Effector CD8-positive, alpha-beta T cell (primary cell): ENCODE measurements at regions not wholly inside any gene's neighbourhood (a gene's known extent, or its start where the extent isn't known, plus 50 kb on each side); places are given as distances from the start of the nearest gene placed in this dataset.

Source experiments
- DNase-seq: peaks from one replicate; lab custom pipeline; 2025; lab: John Stamatoyannopoulos, UW

DNA sequence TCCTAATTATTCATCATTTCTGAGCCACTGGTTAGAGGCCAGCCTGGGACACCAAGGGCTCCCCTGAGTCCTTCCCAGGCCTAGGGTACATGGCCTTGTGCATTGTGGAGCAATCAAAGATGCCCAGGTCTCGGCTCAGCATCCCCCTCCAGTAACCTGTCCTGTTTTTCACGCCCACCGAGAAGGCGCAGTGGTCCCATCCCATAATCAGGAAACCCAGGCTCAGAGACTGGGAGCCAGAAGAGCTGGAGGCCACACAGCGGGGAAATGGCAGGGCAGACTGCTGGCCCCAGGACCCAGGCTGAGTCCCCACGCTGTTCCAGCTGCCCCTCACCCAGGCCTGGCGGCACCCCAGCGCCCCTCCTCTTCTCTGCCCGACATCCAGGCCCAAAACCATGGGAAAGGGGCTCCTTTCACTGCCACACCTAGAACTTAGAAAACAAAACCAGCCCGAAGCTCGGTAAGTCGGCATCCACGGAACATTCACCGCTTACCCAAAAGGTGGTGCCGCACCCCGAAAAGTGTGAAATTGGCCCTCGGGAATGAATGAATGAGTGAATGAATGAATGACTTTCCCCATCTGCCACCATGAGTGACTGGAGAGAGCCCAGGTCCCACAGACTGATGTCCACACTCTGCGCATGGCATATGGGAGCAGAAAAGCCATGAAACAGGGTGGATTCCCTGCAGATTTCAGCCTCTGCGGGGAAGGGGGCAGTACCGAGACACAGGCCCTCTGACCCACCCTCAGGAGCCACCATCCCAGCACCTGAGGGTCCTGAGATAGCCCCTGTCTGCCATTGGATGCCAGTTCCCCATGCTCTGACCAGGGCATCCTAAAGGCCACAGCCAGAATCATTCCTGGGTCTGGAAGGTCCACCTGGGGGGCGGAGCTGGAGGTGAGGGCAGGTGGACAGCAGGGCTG, 132.5 kb downstream of the OLFM1 start:
- DNase-seq = no peak

DNA sequence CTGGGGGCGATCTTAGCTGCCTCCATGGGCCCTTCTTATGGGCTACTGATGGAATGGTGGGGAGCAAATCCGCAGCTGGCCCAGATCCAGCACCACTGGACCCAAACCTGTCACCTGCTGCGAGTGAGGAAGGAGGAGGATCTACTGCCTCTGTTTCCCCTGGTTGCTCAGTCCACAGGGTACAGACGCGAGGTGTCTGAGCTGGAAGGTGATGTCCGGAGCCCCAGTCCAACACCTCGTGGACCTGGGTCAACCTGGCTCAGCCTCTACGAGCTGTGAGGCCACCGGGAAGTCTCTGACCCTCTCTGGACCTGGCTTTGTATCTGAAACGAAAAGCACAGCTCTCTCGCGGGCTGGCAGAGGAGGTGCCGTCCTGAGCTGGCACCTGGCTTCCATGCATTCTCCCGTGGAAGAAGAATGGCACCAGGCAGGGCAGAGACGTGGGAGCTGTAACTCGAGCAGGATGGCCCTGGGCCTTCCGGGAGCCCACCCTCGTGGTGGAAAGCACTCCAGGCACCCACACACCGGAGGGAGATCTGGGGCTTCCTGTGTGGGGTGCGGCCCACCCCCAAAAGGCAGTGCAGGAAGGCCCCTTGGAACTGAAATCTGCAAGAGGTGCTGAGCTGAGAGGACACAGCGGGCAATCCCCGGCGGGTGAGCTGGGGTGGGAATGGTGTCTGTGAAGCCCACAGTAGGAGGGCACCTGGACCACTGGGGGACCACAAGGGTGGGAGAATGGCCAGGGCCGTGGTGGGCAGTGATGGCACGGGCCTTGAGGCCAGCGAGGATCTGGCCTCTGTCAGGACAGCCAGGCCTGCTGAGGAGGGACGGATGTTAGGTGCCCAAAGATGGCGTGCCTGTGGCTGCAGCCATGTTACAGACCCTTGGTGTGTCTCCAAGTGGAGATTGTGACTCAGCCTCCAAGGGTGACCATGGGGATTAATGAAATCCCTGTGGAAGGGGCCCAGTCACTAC, 133.4 kb downstream of the OLFM1 start:
- DNase-seq = no peak

DNA sequence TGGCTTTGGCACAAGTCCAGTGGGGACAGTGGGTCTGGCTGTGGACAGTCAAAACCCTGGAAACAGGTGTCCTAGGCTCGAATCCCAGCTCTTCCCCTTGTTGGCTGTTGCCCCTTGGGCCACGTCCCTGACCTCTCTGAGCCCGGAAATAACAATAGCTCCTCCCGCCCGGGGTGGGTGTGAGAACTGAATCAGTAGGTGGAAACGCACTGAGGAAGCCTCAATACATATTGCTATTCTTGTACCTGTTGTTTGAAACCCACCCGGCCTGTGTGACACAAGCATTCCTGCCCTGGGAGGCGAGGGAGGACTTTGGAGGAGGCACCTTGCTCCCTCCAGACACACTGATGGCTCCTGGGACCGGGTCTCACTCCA, 134.1 kb downstream of the OLFM1 start:
- DNase-seq = no peak

DNA sequence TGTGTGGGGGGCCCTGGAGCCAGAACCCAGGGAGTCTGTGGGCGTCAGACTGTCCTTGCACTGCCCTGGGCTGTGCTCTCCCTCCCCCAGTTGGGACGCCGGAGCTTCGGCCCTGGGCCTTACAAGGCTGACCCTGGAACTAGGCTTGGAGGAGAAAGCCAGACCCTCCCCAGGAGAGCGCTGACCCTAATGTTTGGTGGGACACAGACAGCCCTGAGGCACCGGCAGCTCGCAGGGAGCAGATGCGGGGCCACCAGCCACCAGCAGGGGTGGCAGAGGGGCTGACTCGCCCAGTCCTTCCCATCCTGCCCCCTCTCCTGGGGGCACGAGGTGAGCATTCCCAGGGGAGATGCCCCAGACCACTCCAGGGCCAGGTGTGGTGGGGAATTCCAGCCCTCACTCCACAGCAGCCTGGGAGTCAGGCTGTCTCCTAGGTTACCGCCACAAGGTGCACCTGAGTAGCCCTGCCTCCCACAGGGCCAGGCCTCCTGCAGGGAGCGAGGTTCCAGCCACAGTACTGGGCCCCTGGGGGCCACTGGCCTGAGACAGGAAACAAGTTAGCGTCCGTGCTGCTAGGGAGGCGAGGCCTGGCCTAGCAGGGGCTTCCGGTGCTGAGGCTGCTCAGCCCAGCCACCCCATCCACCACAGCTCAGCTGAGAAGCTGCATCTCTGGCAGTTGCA, 134.6 kb downstream of the OLFM1 start:
- no peak for DNase-seq

DNA sequence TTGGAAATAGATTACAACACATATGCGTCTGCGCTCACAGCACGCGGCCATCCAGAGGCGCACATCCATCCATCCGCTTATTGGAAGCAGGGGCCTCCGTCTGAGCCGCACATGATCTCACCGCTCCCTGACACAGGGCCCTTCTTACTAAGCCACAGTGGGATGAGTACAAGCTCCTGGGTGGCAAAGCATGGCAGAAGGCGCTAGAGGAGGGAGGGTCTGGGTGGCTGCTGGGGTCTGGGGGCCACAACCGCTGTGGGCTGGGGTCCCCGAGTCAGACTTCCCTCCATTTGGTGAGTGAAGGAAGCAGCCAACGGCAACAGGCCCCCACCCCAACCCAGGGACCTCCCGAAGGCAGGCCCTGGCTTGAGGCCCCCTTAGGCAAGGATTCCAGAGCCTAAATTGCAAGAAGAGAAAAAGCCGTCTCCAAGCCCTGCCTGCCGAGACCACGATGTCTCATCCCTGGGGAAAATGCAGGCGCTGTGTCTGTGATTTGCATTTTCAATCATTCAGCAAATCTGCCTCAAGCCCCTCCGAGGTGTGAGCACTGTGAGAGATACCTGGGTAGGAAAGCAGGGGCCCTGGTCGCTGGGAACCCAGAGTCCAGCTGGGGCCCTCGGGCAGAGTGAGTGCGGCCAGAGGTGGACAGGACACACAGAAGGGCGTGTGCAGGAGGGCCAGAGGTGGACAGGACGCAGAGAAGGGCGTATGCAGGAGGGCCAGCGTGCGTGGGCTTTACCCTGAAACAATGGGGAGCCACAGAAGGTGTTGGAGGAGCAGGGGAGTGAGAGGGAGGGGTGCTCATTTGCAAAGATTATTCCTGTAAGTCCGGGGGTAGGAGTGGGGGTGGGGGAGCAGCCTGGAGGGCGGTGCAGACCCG, 135.7 kb downstream of the OLFM1 start:
- DNase-seq = no peak

DNA sequence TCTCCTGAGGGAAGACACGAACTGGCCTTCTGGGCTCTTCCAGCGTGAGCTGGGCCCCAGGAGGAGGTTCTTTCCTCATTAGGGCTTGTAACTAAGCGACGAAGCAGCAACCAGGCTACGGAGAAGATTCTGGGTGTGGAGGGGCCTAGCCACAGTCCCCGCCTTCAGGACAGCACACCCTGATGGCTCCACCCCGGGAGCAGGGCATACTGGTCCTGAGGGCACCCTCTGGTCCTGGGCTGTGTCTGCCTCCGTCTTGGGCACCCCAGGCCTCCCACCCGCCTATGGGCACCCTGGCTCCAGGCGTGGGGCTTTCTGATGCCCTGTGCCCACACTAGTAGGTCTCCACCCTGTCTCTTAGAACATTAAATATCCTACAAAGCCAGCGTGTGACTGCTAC, 136.4 kb downstream of the OLFM1 start:
- DNase-seq = no peak

DNA sequence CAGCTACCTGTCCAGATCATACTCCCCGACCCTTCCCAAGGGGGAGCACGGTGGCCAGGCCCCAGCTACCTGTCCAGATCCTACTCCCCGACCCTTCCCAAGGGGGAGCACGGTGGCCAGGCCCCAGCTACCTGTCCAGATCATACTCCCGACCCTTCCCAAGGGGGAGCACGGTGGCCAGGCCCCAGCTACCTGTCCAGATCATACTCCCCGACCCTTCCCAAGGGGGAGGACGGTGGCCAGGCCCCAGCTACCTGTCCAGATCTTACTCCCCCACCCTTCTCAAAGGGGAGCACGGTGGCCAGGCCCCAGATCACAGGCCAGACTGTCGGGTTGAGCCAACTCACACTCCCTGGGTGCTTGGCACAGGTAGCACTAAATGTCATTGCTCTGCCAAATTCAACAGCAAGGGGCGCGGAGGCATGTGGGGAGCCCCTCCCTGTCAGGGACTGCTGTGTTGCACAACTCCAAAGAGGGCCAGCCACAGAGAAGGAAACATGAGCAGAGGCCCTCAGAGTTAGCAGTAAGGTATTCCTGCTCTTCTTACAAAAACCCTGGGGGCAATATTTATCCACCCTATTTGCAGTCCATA, 136.9 kb downstream of the OLFM1 start:
- DNase-seq = no peak

DNA sequence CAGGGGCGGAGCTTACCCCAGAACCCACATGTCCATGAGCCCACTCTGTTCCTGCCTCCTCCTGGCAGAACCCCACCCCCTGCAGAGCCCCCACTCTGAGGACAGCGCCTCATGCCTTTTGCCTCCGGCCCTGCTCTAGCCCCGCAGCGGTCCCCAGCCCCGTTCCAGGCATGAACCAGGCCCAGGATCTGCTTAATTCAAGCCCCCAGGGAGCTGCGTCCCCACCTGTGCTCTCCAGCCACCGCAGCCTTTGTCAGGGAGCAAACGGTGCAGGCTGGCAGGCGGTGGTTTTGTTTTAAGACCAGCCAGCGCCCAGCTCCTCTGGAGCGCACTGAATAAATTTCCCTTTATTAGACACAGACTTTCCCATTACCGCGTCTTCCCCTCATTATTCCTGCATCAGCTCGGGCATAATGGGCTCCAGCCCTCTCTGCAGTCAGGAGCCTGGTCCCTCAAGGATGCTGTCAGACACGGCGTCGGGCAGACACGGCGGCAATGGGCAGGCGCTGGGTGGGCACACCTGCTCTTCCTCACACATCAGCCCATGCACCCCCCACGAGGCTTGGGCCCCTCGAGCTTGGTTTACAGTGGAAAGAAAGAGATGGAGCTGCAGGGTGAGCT, 137.6 kb downstream of the OLFM1 start:
- DNase-seq = no peak

DNA sequence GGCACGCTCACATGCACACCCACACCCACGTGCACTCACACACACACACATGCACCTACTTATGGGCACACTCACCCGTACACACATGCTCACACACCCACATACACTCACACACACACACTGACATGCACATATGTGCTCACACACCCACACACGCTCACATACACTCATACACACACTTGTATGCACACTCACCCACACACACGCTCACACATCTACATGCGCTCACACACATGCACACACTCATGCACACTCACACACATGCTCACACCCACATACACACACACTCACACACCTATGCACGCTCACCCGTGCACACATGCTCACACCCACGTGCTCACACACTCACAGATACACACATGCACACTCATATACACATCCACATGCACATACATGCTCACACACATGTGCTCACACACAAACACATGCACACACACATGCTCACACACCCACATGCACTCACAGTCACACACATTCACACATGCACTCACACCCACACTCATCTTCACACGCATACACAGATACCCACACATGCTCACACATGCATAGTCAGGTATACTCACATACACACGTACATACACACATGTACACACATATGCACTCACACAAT, 138.3 kb downstream of the OLFM1 start:
- no peak for DNase-seq

DNA sequence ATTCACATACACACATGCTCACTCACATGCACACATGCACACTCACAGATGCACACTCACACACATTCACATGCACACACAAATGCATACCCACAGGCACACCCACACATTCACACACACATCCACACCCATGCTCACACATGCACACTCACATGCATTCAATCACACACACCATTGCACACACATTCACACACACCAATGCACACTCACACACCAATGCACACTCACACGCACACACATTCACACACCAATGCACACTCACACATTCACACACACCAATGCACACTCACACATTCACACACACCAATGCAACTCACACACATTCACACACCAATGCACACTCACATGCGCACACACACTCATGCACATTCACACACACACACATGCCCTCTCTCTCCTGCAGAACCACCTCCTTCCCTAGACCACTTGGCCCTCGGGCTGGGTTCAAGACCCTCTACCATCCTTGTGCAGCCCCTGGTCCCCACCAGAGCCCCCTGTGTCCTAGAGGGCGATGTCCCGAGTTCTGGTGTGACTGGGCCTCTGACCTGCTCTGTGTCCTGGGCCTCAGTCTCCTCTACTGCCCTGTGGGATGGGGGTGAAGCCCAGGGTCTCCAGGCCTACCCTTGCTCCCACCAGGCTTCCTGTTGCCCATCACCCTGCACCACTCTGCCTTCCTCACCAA, 139.0 kb downstream of the OLFM1 start:
- DNase-seq = no peak

DNA sequence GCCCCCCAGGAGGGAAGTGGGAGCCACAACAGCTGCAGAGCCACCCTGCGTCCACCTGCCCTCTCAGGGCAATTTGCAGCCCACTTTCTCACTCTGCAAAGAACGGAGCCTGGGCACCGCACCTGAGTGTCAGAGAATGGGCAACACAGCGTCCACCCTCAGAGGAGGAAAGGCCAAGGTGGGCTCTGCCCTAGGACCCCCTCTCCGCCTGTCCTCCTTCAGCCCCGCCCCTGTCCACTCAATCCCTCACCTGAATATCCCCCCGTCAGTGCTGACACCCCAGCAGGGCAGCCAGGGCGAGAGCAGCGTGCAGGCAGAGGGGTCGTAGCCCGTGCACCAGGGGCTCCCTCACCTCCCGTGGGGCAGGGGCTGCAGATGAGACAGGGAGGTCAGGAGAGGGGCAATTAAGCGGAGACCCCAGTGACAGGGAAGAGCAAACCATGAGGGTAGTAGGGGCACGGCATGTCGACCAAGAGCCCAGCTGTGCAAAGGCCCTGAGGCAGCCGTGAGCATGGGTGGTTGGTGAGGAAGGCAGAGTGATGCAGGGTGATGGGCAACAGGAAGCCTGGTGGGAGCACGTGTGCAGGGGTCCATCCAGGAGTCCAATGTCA, 140.3 kb downstream of the OLFM1 start:
- no peak for DNase-seq

DNA sequence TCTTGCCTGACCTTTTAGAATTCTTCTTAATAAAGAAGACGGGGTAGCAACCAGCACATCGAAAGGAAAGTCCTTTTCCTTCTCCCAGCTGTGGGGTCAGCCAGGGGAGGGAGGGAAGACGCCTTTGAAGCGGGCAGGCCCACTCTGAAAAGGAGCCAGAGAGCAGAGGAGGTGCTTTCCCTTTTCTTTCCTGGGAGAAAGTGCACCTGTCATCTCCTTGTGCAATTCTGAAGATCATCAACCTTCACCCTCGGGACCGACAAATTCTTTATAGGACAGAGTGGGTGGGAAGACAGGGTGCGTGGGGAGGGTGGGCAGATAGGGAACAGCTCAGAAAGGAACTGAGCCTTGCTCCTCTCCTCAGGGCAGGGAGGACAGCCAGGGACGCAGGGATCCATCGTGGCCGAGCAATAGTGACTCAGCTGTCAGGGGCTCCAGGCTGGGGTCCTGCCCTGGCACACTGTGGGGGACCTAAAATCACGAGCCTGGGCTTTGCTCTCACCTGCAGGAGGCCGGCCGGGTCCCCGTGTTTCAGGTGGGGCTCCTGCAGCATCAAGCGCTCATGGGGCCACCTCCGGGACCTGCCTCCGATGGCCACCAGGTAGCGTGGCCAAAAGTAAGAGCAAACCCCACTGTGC, 141.0 kb downstream of the OLFM1 start:
- no peak for DNase-seq

DNA sequence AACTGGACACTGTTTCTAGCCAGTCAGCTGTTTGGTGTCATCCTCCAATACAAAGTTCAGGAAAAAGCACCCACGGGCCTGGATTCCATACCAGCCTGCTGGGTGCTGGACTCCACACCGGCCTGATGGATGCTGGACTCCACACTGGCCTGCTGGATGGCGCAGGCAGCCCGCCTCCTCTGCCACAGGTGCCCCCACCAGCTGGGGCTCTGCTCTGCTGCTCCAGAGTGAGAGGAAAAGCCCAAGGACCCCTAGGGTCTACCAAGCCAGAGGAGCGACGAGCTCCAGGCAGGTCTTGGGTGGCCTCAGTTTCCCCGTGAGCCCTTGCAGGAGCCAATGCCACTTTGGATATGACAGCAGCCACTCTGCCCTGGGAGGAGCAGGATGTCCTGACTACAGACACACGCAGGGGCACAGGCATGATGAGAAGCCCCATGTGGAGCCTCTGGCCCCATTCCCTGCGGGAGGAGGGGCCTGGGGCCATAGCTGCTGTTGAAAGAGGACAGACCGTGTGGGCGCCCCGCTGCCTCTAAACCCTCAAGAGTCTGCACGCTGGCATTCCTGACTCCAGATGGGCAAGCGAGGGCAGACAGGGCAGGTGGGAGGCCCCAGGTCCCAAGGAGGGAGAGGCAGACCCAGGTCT, 141.6 kb downstream of the OLFM1 start:
- no peak for DNase-seq

DNA sequence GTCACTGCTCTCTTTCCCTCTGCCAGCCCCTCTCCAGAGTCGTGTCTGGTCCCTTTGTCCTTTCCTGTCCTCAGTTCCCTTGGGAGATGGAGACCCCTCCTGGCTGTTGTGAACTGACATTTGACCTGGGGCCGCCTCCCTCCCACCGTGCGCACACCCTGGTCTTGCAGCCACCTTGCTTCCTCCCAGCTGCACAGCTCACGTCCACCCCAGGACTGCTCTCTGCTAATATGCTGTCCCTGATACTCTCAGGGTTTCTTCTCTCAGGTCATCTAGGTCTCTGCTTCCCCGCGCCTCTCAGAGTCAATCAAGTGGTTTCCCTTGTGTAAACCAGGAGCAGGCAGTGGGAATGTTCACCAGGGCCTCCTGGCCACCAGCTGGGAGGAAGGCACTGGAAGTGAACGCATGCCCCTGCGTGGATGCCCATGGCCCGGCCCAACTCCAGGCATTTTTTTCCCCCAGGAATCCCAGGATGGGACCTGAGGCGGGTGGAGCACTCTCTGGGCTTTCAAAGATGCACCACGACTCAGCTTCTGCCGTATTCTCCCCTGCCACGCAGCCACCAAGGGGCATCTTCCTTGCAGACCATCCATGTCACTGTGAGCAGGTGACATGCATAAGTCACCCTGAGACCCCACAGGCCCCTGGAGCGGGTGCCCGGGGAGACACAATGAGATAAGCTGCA, 142.4 kb downstream of the OLFM1 start:
- DNase-seq = no peak

DNA sequence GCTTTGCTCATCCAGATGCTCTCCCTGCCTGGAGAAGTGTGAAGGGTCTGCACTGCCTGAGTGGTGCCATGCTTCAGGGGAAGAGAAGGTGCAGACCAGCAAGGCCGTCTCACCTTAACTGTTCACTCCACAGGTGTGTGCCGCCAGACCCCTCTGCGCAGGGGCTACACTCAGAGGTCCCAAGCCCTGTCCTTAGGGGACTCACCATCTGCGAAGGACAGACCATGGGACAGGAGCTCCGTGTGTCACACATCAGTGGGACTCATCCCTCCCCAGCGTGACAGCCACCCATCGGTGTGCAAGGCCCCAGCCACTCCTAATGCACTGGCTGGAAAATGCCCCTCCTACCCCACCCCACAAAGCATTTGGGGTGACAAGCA, 142.9 kb downstream of the OLFM1 start:
- DNase-seq = no peak

DNA sequence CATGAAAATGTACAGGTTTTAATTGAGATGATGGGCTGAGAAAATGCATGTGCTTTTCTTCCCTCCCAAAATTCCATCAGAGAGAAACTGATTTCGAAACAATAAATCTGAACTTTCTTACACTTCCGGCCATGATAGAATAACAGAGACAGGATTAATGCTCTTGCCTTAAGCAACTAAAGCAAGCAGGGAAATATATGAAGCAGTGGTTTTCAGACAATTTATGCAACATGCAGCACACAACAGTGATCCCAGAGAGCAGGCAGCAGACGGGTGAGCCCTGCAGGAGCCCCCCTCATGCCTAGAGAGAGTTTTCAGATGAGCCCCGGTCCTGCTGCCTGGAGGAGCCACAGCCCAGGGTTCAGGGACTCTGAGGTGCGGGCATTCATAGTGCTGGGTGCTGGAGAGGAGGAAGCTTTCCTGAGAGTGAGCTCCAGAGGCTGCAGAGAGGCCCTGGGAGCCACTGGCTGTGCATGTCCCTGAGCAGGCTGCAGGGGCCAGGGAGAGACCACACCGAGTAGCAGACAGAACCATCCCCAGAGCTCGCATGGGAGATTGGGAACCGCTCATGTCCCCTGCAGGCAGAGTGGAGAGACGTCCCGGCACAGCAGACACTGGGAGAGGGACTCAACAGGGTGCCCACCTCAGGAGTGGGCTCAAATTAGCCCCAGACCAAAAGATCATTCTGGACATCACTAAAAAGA, 143.5 kb downstream of the OLFM1 start:
- no peak for DNase-seq
